AML-193 (cell line): ENCODE measurements at regions not wholly inside any gene's neighbourhood (a gene's known extent, or its start where the extent isn't known, plus 50 kb on each side); places are given as distances from the start of the nearest gene placed in this dataset.
"Not testable (repeated sequence)": the region's sequence is repeated elsewhere in the genome, so short reads cannot be mapped to it uniquely, and the experiment has no call there.

Experiments
- DNase-seq, 2 experiments: peaks; one replicate each; lab custom pipeline; 2025; lab: John Stamatoyannopoulos, UW

- DNase-seq: no peak
Observed at GRCh38 chr12:46627686-46628085, 198.1 kb downstream of the SLC38A4 start.

GRCh38 chr12:46619474-46619873 is 206.3 kb downstream of the SLC38A4 start:
- not testable (repeated sequence) for DNase-seq

- DNase-seq: not testable (repeated sequence)
Observed at GRCh38 chr12:46617737-46618136, 208.1 kb downstream of the SLC38A4 start.

GRCh38 chr12:46617167-46617566 is 208.6 kb downstream of the SLC38A4 start:
- peak; percentile 12 to 37 for DNase-seq

- no peak for DNase-seq
Observed at GRCh38 chr12:46610754-46611153, 215.0 kb downstream of the SLC38A4 start.

GRCh38 chr12:46609674-46610073 is 216.1 kb downstream of the SLC38A4 start:
- DNase-seq: no peak

- no peak for DNase-seq
Observed at GRCh38 chr12:46609273-46609623, 216.5 kb downstream of the SLC38A4 start.

GRCh38 chr12:46608431-46609272 is 217.1 kb downstream of the SLC38A4 start:
- DNase-seq: no peak

GRCh38 chr12:46604684-46605083 is 221.1 kb downstream of the SLC38A4 start:
- DNase-seq: no peak

- no peak for DNase-seq
Observed at GRCh38 chr12:46603776-46604456, 221.9 kb downstream of the SLC38A4 start.

- DNase-seq: no peak
Observed at GRCh38 chr12:46602474-46602873, 223.3 kb downstream of the SLC38A4 start.

GRCh38 chr12:46590991-46591703 is 218.6 kb upstream of the SLC38A2 start:
- no peak for DNase-seq

- no peak for DNase-seq
Observed at GRCh38 chr12:46585854-46586621, 213.5 kb upstream of the SLC38A2 start.

GRCh38 chr12:46584098-46584497 is 211.5 kb upstream of the SLC38A2 start:
- not testable (repeated sequence) for DNase-seq

GRCh38 chr12:46581990-46582389 is 209.4 kb upstream of the SLC38A2 start:
- not testable (repeated sequence) for DNase-seq

GRCh38 chr12:46580445-46580844 is 207.9 kb upstream of the SLC38A2 start:
- DNase-seq: no peak

GRCh38 chr12:46579474-46579873 is 206.9 kb upstream of the SLC38A2 start:
- no peak for DNase-seq

GRCh38 chr12:46578190-46578982 is 205.8 kb upstream of the SLC38A2 start:
- no peak for DNase-seq

- DNase-seq: no peak
Observed at GRCh38 chr12:46577063-46577776, 204.6 kb upstream of the SLC38A2 start.

GRCh38 chr12:46574847-46575246 is 202.3 kb upstream of the SLC38A2 start:
- no peak for DNase-seq

- no peak for DNase-seq
Observed at GRCh38 chr12:46573347-46573658, 200.7 kb upstream of the SLC38A2 start.
